ENCODE measurements at regions not wholly inside any gene's neighbourhood (a gene's known extent, or its start where the extent isn't known, plus 50 kb on each side); places are given as distances from the start of the nearest gene placed in this dataset.

DNA sequence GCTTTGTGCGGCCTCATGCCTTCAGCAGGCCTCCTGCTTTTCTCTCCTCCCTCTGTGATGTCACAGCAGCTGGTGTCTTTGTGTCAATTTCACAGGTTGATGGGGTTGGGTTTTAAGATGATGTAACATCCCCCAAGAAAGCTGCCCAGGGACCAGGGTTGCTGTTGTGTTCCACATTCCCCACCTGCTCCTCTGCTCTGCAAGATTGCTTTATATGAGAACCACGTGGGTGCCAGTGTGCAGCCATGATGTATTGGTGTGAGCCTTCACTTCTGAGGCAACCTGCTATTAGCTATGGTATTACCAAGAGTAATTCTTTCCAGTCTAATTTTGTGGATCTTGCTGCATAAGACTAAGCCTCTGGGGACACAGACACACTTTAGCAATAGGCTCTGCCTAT is 213.0 kb upstream of the ADAMTS16 start:
- no peaks in the 10 kb centered on the region for H4K20me1 ChIP-seq (replicated peaks; ENCODE audit: control insufficient read depth, extremely low read depth, insufficient read depth, low read length)
- no peaks in the 10 kb centered on the region for H3K9me1 ChIP-seq (replicated peaks; ENCODE audit: control insufficient read depth, extremely low read depth, insufficient read depth, low read length)
- H3K27ac ChIP-seq (ENCODE audit: insufficient read depth, low read depth, low read length), result no peak overlapping the region
- no peak overlapping the region for H3K4me2 ChIP-seq (ENCODE audit: insufficient read depth, low read length)
- DNase-seq (ENCODE audit: low read depth, low spot score) (no peak), FAIRE-seq (no peak)
- H3K4me1 ChIP-seq (ENCODE audit: control insufficient read depth, extremely low read depth, insufficient read depth, low read length), result no peaks in the 10 kb centered on the region
- dilution Hi-C loops (cut with MboI; ENCODE audit: extremely low pct_ligation_motif_present, low sequenced_read_pairs) (no loop called here), intact Hi-C loops (cut with micrococcal nuclease) (no loop called here)
- peaks cover 6% of the 10 kb centered on the region for H3K9me3 ChIP-seq (replicated peaks; ENCODE audit: control insufficient read depth, insufficient read depth, low read length)
- no peak overlapping the region for H3K4me3 ChIP-seq (replicated peaks in 1 of 3; ENCODE audit: insufficient read depth in 1 of 3, low read depth in 1 of 3, low read length in 3 of 3)
- POLR2A ChIA-PET, result no interaction called here
- H3K36me3 ChIP-seq (ENCODE audit: control insufficient read depth in 2 of 2, extremely low read depth in 1 of 2, insufficient read depth in 2 of 2, low read length in 2 of 2), result no peaks in the 10 kb centered on the region
- no TSS peak for BruUV-seq (replicated peaks)
- no peak for TF ChIP-seq POLR2A (IDR thresholded peaks at IDR 0.05; ENCODE audit: low read depth, low read length)
- no peak for TF ChIP-seq CTCF (IDR thresholded peaks at IDR 0.05; ENCODE audit: extremely low read depth in 1 of 2, insufficient read depth in 1 of 2, low read depth in 1 of 2, low read length in 2 of 2)
- TF ChIP-seq, protein P1, sequence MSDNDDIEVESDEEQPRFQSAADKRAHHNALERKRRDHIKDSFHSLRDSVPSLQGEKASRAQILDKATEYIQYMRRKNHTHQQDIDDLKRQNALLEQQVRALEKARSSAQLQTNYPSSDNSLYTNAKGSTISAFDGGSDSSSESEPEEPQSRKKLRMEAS (IDR thresholded peaks at IDR 0.05; ENCODE audit: insufficient read depth, insufficient read length), result no peak
- no peak for TF ChIP-seq POLR2AphosphoS5 (IDR thresholded peaks at IDR 0.05; ENCODE audit: insufficient read depth, low read depth, low read length)
- TF ChIP-seq FOS (IDR thresholded peaks at IDR 0.05; ENCODE audit: borderline replicate concordance, insufficient read depth, low read length), result no peak
- TF ChIP-seq EZH2 (IDR thresholded peaks at IDR 0.05; ENCODE audit: borderline replicate concordance, low read depth, low read length, severe bottlenecking), result no peak
- no peak for TF ChIP-seq GATA2 (IDR thresholded peaks at IDR 0.05; ENCODE audit: insufficient read depth, insufficient read length, low read depth, low read length)
- no peak overlapping the region for H3K9ac ChIP-seq (replicated peaks; ENCODE audit: extremely low read depth, insufficient read depth, low read length)
- H3K79me2 ChIP-seq (ENCODE audit: control insufficient read depth, insufficient read depth, low read length), result no peaks in the 10 kb centered on the region
- CTCF ChIA-PET, result no interaction called here
- H2AFZ ChIP-seq (ENCODE audit: low read depth, low read length), result no peak overlapping the region
- no peaks in the 10 kb centered on the region for H3K27me3 ChIP-seq (ENCODE audit: control insufficient read depth in 2 of 2, insufficient read depth in 2 of 2, low read length in 2 of 2)
